H1 (cell line): ENCODE measurements at regions not wholly inside any gene's neighbourhood (a gene's known extent, or its start where the extent isn't known, plus 50 kb on each side); places are given as distances from the start of the nearest gene placed in this dataset.

Experiments used
- CTCF ChIA-PET: fragments of 300-600 bp; sonication (Branson Sonifier 250); formaldehyde crosslinking; loops from one replicate; lab custom pipeline; 2021; ENCODE audit not compliant: partially characterized antibody; lab: Charles Lee
- POLR2A ChIA-PET: fragments of 300-600 bp; sonication (Branson Sonifier 250); formaldehyde crosslinking; loops from one replicate; lab custom pipeline; 2021; ENCODE audit warnings: inconsistent platforms; ENCODE audit not compliant: partially characterized antibody; lab: Charles Lee
- DNase-seq, 2 experiments: peaks; one replicate each; pipeline versions ENCODE4 v3.0.0 to v3.0.0-alpha.2; 2010 to 2022; ENCODE audit warnings: low spot score in 2 of 2, low read depth in 1 of 2, mixed read lengths in 1 of 2
- FAIRE-seq: peaks from 2 replicates; lab custom pipeline; 2011; peaks lifted over from hg19 to GRCh38; lab: Jason Lieb, UNC
- H2AFZ ChIP-seq: 2 replicates; pipeline ENCODE4 v1.8.1; 2012; ENCODE audit warnings: low read length, inconsistent platforms
- H2AK5ac ChIP-seq: 2 replicates; pipeline ENCODE4 v1.6.1; 2013; ENCODE audit warnings: low read depth, low read length
- H2BK120ac ChIP-seq: replicated peaks from 2 replicates; pipeline ENCODE3; 2013; ENCODE audit warnings: low read depth, low read length, inconsistent platforms
- H2BK12ac ChIP-seq: 2 replicates; pipeline ENCODE4 v1.6.1; 2013; ENCODE audit warnings: low read depth, low read length
- H2BK15ac ChIP-seq: 2 replicates; pipeline ENCODE4 v1.6.1; 2013; ENCODE audit warnings: low read length
- H2BK20ac ChIP-seq: 2 replicates; pipeline ENCODE4 v1.6.1; 2013; ENCODE audit warnings: low read length
- H2BK5ac ChIP-seq: 2 replicates; pipeline ENCODE4 v1.6.1; 2013; ENCODE audit warnings: low read depth, low read length
- H3K14ac ChIP-seq: 2 replicates; pipeline ENCODE4 v1.6.1; 2013; ENCODE audit warnings: inconsistent platforms; ENCODE audit not compliant: insufficient read length
- H3K18ac ChIP-seq: 2 replicates; pipeline ENCODE4 v1.6.1; 2013; ENCODE audit warnings: low read length; ENCODE audit errors: extremely low read depth
- H3K23ac ChIP-seq: 2 replicates; pipeline ENCODE4 v1.6.1; 2013; ENCODE audit warnings: inconsistent platforms; ENCODE audit not compliant: insufficient read length
- H3K23me2 ChIP-seq: 2 replicates; pipeline ENCODE4 v1.6.1; 2013; ENCODE audit warnings: low read depth, low read length
- H3K27ac ChIP-seq: 2 replicates; pipeline ENCODE4 v1.6.1; 2011; ENCODE audit warnings: low read depth, low read length, inconsistent platforms
- H3K27me3 ChIP-seq, 4 experiments: replicated peaks in 1 of 4; 1 replicate in 1 of 4; 2 replicates in 3 of 4; pipeline versions ENCODE4 v1.6.1 to v1.8.1; 2011 to 2013; ENCODE audit warnings: low read length in 3 of 4, mild to moderate bottlenecking in 3 of 4, inconsistent platforms in 2 of 4, mixed read lengths in 2 of 4, moderate library complexity in 1 of 4; ENCODE audit not compliant: control insufficient read depth in 3 of 4, insufficient read depth in 3 of 4; ENCODE audit errors: extremely low read depth in 1 of 4
- H3K36me3 ChIP-seq, 4 experiments: 2 replicates each; pipeline versions ENCODE4 v1.6.1 to v1.8.1; 2011 to 2013; ENCODE audit warnings: mild to moderate bottlenecking in 4 of 4, low read length in 3 of 4, moderate library complexity in 2 of 4, control low read depth in 1 of 4, inconsistent platforms in 1 of 4; ENCODE audit not compliant: insufficient read depth in 4 of 4, control insufficient read depth in 2 of 4
- H3K4ac ChIP-seq: replicated peaks from 2 replicates; pipeline ENCODE3; 2013; ENCODE audit warnings: low read length, low read depth, mixed read lengths, inconsistent platforms; ENCODE audit not compliant: insufficient read length
- H3K4me1 ChIP-seq, 4 experiments: replicated peaks in 1 of 4; 1 replicate in 1 of 4; 2 replicates in 3 of 4; pipeline versions ENCODE4 v1.6.1 to v1.8.1; 2011 to 2013; ENCODE audit warnings: low read length in 3 of 4, inconsistent platforms in 2 of 4, mixed read lengths in 1 of 4; ENCODE audit not compliant: insufficient read depth in 4 of 4, control insufficient read depth in 3 of 4
- H3K4me2 ChIP-seq, 2 experiments: 2 replicates each; pipeline versions ENCODE4 v1.6.1 to v1.8.1; 2011 to 2013; ENCODE audit warnings: low read depth in 2 of 2, low read length in 2 of 2, control low read depth in 1 of 2, inconsistent platforms in 1 of 2, mild to moderate bottlenecking in 1 of 2; ENCODE audit not compliant: insufficient read depth in 1 of 2
- H3K4me3 ChIP-seq, 4 experiments: fragments of 200-600, 300-600 bp in 1 of 4; sonication (generic), shearing (Covaris generic), sonication (Bioruptor Twin) in 1 of 4; 2 replicates each; pipeline versions ENCODE4 v1.5.1 to v1.8.1; 2011 to 2016; ENCODE audit warnings: low read length in 4 of 4, low read depth in 3 of 4, control low read depth in 2 of 4, inconsistent platforms in 2 of 4, mild to moderate bottlenecking in 2 of 4, mixed read lengths in 1 of 4, moderate library complexity in 1 of 4; ENCODE audit not compliant: insufficient read depth in 2 of 4; ENCODE audit errors: extremely low read depth in 1 of 4
- H3K56ac ChIP-seq: replicated peaks from 2 replicates; pipeline ENCODE3; 2013; ENCODE audit warnings: low read depth, mild to moderate bottlenecking, mixed read lengths, low read length, inconsistent platforms; ENCODE audit not compliant: insufficient read length
- H3K79me1 ChIP-seq: 2 replicates; pipeline ENCODE4 v1.6.1; 2013; ENCODE audit warnings: low read depth, low read length, control low read depth
- H3K79me2 ChIP-seq, 2 experiments: 2 replicates each; pipeline versions ENCODE4 v1.6.1 to v1.8.1; 2012 to 2013; ENCODE audit warnings: low read length in 2 of 2, mild to moderate bottlenecking in 2 of 2, inconsistent platforms in 1 of 2; ENCODE audit not compliant: insufficient read depth in 2 of 2, control insufficient read depth in 1 of 2
- H3K9ac ChIP-seq, 4 experiments: replicated peaks in 1 of 4; 1 replicate in 1 of 4; 2 replicates in 3 of 4; pipeline versions ENCODE4 v1.6.1 to v1.8.1; 2011 to 2013; ENCODE audit warnings: low read depth in 3 of 4, low read length in 3 of 4, control low read depth in 2 of 4, mild to moderate bottlenecking in 2 of 4, moderate library complexity in 2 of 4, inconsistent platforms in 1 of 4; ENCODE audit errors: extremely low read depth in 1 of 4
- H3K9me3 ChIP-seq, 2 experiments: 2 replicates each; pipeline versions ENCODE4 v1.6.1 to v1.8.1; 2012 to 2013; ENCODE audit warnings: mild to moderate bottlenecking in 2 of 2, moderate library complexity in 2 of 2, control low read depth in 1 of 2, inconsistent platforms in 1 of 2, low read depth in 1 of 2, low read length in 1 of 2, mixed read lengths in 1 of 2; ENCODE audit not compliant: insufficient read depth in 2 of 2
- H4K20me1 ChIP-seq, 2 experiments: replicated peaks in 1 of 2; 2 replicates each; pipeline versions ENCODE3 to v1.8.1; 2011 to 2013; ENCODE audit warnings: inconsistent platforms in 2 of 2, low read length in 2 of 2, mild to moderate bottlenecking in 1 of 2; ENCODE audit not compliant: insufficient read depth in 2 of 2, control insufficient read depth in 1 of 2
- H4K5ac ChIP-seq: 2 replicates; pipeline ENCODE4 v1.6.1; 2013; ENCODE audit warnings: low read length, low read depth, mixed read lengths, inconsistent platforms; ENCODE audit not compliant: insufficient read length
- H4K8ac ChIP-seq: 2 replicates; pipeline ENCODE4 v1.8.0; 2013; ENCODE audit warnings: mild to moderate bottlenecking, moderate library complexity, low read length, inconsistent platforms; ENCODE audit not compliant: insufficient read depth; ENCODE audit errors: extremely low read depth
- H4K91ac ChIP-seq: replicated peaks from 2 replicates; pipeline ENCODE3; 2013; ENCODE audit warnings: low read length, mixed read lengths, inconsistent platforms; ENCODE audit not compliant: insufficient read length
- BACH1 ChIP-seq: IDR thresholded peaks from 2 replicates; pipeline ENCODE4 v1.6.1; 2012; ENCODE audit warnings: low read length, improper control_type of control experiment
- BRCA1 ChIP-seq: IDR thresholded peaks from 2 replicates; pipeline ENCODE4 v1.6.1; 2012; ENCODE audit warnings: low read depth, low read length, improper control_type of control experiment
- CHD1 ChIP-seq: IDR thresholded peaks from 2 replicates; pipeline ENCODE4 v1.6.1; 2012; ENCODE audit warnings: low read depth, low read length, improper control_type of control experiment
- SIN3A ChIP-seq, 2 experiments: IDR thresholded peaks in 1 of 2; conservative IDR thresholded peaks in 1 of 2; 2 replicates each; pipeline ENCODE4 v1.6.1; 2011 to 2012; ENCODE audit warnings: low read length in 2 of 2, improper control_type of control experiment in 1 of 2, low read depth in 1 of 2, mild to moderate bottlenecking in 1 of 2
- SIRT6 ChIP-seq: IDR thresholded peaks from one replicate; pipeline ENCODE4 v1.7.1; 2012; ENCODE audit warnings: low read length, inconsistent platforms
- SP4 ChIP-seq: IDR thresholded peaks from 2 replicates; pipeline ENCODE4 v1.6.1; 2012; ENCODE audit warnings: low read length, inconsistent platforms
- WGBS, 2 experiments: shearing (Covaris generic) in 1 of 2; methylation state at CpG; one replicate each; pipeline versions ENCODE4 v1.1.6 to v1.1.7; 2013 to 2015; ENCODE audit warnings: low lambda C conversion rate in 2 of 2, mixed read lengths in 2 of 2, inconsistent platforms in 1 of 2, low coverage in 1 of 2, missing lambda C conversion rate in 1 of 2; ENCODE audit not compliant: insufficient replicate concordance in 2 of 2, insufficient coverage in 1 of 2, insufficient read length in 1 of 2; ENCODE audit errors: extremely low coverage in 1 of 2, missing lambda C conversion rate in 1 of 2; 5-methylcytosine and 5-hydroxymethylcytosine counted together

DNA sequence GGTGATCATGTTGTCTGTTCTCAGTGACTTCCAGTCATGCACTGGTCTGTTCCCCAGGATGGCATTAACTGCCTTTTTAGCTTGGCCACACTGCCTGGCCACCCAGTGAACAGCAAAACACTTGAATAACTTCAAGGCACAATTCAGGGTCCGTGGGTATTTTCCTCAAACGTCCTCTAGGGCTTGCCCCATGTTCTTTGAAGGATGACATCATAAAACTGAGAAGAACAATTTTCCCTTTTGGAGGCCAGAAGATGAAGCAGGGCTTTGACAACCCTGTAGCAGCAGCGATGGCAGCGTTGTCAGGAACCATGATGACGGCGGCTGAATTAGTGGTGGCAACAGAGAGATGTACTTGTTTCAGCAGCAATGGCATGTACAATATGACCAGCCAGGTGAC, 465.9 kb upstream of the ONECUT1 start:
- TF ChIP-seq SP4, result no peak
- TF ChIP-seq BRCA1, result no peak
- no peak for TF ChIP-seq CHD1
- TF ChIP-seq SIN3A (conservative IDR thresholded peaks at IDR 0.05 in 1 of 2, IDR thresholded peaks at IDR 0.05 in 1 of 2; ENCODE audit: low read depth in 1 of 2, low read length in 2 of 2), result no peak
- no peak for TF ChIP-seq SIRT6
- no peak for TF ChIP-seq BACH1
- Histone ChIP-seq H3K4ac (no peak overlapping the region), H3K14ac (no peak overlapping the region), H3K23ac (no peak overlapping the region), H3K18ac (no peak overlapping the region), H2BK12ac (no peak overlapping the region), H4K20me1 (no peaks in the 10 kb centered on the region), H2BK20ac (no peak overlapping the region), H2AK5ac (no peak overlapping the region), H4K8ac (no peak overlapping the region), H3K4me1 (peaks cover 0 to 3% (median 1%) of the 10 kb centered on the region in 4 experiments; a peak in 4 of 7 replicates), H3K36me3 (no peaks in the 10 kb centered on the region), H3K27me3 (no peaks in the 10 kb centered on the region), H2BK5ac (no peak overlapping the region), H3K4me3 (no peak overlapping the region), H4K5ac (no peak overlapping the region), H3K23me2 (no peaks in the 10 kb centered on the region), H3K79me1 (no peaks in the 10 kb centered on the region), H4K91ac (no peak overlapping the region), H3K4me2 (no peak overlapping the region), H3K9me3 (no peaks in the 10 kb centered on the region), H2AFZ (no peak overlapping the region), H3K9ac (no peak overlapping the region), H3K56ac (no peak overlapping the region), H3K27ac (no peak overlapping the region), H3K79me2 (no peaks in the 10 kb centered on the region), H2BK15ac (no peak overlapping the region), H2BK120ac (no peak overlapping the region)
- POLR2A ChIA-PET, result no interaction called here
- CTCF ChIA-PET, result no interaction called here
- FAIRE-seq (no peak), DNase-seq (no peak)
- 81% methylated on average over 6 of the region's 6 CpGs; no CpG with 5 or more reads in 1 of the 2 experiments for whole genome bisulfite sequencing, 2 experiments
